Neural progenitor cell (in vitro differentiated cells): ENCODE measurements at regions not wholly inside any gene's neighbourhood (a gene's known extent, or its start where the extent isn't known, plus 50 kb on each side); places are given as distances from the start of the nearest gene placed in this dataset.

Experiments
- CTCF ChIP-seq: fragments of 200-600 bp; sonication (generic); IDR thresholded peaks from 2 replicates; pipeline ENCODE4 v1.5.1; 2017; ENCODE audit warnings: antibody characterized with exemption, mild to moderate bottlenecking
- EZH2 ChIP-seq: fragments of 200-600 bp; sonication (generic); IDR thresholded peaks from 2 replicates; pipeline ENCODE4 v1.6.1; 2017; ENCODE audit warnings: antibody characterized with exemption, mild to moderate bottlenecking, moderate library complexity
- EZH2phosphoT487 ChIP-seq: fragments of 200-600 bp; sonication (generic); IDR thresholded peaks from 2 replicates; pipeline ENCODE4 v1.6.1; 2017; ENCODE audit warnings: antibody characterized with exemption

GRCh38 chr12:82055391-82055790 is 296.2 kb upstream of the PPFIA2 start:
- TF ChIP-seq EZH2 (no peak), CTCF (no peak), EZH2phosphoT487 (no peak)
